SKM-1 treated with dmso at 0.1 percent for 144 hours (cell line): ENCODE measurements at regions not wholly inside any gene's neighbourhood (a gene's known extent, or its start where the extent isn't known, plus 50 kb on each side); places are given as distances from the start of the nearest gene placed in this dataset.
"Not testable (repeated sequence)": the region's sequence is repeated elsewhere in the genome, so short reads cannot be mapped to it uniquely, and the experiment has no call there.

Source experiments
- DNase-seq: peaks from one replicate; lab custom pipeline; 2025; ENCODE audit not compliant: unreplicated experiment; lab: John Stamatoyannopoulos, UW

GRCh38 chr22:49698616-49699015, 129.1 kb downstream of the BRD1 start:
- DNase-seq, result not testable (repeated sequence)

- DNase-seq, result no peak
Measured at GRCh38 chr22:49697047-49697446, 130.6 kb downstream of the BRD1 start.

- DNase-seq, result no peak
Measured at GRCh38 chr22:49694462-49695260, 133.0 kb downstream of the BRD1 start.

GRCh38 chr22:49693848-49694247, 133.8 kb downstream of the BRD1 start:
- no peak for DNase-seq

- no peak for DNase-seq
Measured at GRCh38 chr22:49693416-49693815, 134.3 kb downstream of the BRD1 start.

- no peak for DNase-seq
Measured at GRCh38 chr22:49692499-49693225, 135.0 kb downstream of the BRD1 start.

- no peak for DNase-seq
Measured at GRCh38 chr22:49691256-49691655, 136.4 kb downstream of the BRD1 start.

- no peak for DNase-seq
Measured at GRCh38 chr22:49690454-49690853, 137.2 kb downstream of the BRD1 start.

- DNase-seq, result no peak
Measured at GRCh38 chr22:49689858-49690257, 137.8 kb downstream of the BRD1 start.

- DNase-seq, result no peak
Measured at GRCh38 chr22:49689255-49689770, 138.4 kb downstream of the BRD1 start.

GRCh38 chr22:49688516-49689254, 139.0 kb downstream of the BRD1 start:
- DNase-seq, result no peak

- DNase-seq, result no peak
Measured at GRCh38 chr22:49687786-49688515, 139.7 kb downstream of the BRD1 start.

GRCh38 chr22:49687333-49687732, 140.3 kb downstream of the BRD1 start:
- DNase-seq, result no peak

- DNase-seq, result no peak
Measured at GRCh38 chr22:49686495-49687219, 141.0 kb downstream of the BRD1 start.

- no peak for DNase-seq
Measured at GRCh38 chr22:49685686-49686085, 142.0 kb downstream of the BRD1 start.

GRCh38 chr22:49685116-49685515, 142.6 kb downstream of the BRD1 start:
- DNase-seq, result no peak

- no peak for DNase-seq
Measured at GRCh38 chr22:49683032-49683431, 144.6 kb downstream of the BRD1 start.

GRCh38 chr22:49680819-49681218, 146.9 kb downstream of the BRD1 start:
- not testable (repeated sequence) for DNase-seq

GRCh38 chr22:49678842-49679170, 148.9 kb downstream of the BRD1 start:
- DNase-seq, result no peak

GRCh38 chr22:49678137-49678841, 149.4 kb downstream of the BRD1 start:
- DNase-seq, result no peak
